GM21825 (cell line): ENCODE measurements at regions not wholly inside any gene's neighbourhood (a gene's known extent, or its start where the extent isn't known, plus 50 kb on each side); places are given as distances from the start of the nearest gene placed in this dataset.

ENCODE experiments used
- ATAC-seq: cut with Tn5 transposase; IDR thresholded peaks from one replicate; pipeline ENCODE4 v1.9.1; 2021; ENCODE audit warnings: mild to moderate bottlenecking, moderate library complexity; ENCODE audit not compliant: unreplicated experiment

DNA sequence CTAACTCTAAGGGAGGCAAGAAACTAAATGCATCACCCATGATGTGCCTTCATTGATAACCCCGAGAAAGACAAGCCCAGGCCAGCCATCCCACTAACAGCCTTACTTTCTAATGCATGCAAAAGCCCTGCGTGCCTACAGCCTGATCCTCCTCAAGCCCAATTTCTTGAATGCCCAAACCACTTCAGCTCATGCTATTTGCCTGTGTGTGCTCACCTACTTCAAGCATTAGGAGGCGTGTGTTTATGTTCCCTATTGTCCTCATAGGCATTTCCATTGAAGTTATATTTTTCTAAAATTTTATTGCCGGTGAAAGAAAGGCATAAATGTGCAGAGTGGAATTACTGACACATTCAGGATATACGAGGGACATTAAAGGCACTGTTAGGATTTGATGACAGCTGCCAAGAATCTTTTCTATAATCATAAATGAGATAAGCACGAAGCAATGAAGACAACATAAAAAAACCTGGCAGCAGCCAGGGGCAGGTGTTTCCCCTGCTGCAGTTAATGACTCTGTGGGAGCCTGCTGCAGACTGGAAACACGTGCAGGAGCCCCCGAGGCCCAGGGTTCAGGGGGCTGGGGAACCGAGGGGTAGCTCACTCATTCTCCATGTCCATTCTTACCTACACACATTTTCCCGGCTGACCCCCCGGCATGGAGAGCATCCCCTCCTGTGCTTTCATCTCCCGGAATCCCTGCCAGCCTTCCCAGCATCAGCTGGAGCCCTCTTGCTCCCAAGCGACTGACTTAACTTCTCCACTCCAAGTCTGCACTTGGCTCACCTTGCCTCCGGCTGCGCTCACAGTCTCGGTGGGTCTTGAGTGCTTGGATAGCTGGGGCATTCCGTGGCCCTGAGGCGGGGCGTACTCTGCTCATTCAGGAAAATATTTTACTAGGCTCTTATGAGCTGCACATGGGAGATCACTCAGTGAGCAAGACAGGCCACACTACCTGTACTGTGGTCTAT is 292.3 kb upstream of the SIX2 start:
- no peak for ATAC-seq

DNA sequence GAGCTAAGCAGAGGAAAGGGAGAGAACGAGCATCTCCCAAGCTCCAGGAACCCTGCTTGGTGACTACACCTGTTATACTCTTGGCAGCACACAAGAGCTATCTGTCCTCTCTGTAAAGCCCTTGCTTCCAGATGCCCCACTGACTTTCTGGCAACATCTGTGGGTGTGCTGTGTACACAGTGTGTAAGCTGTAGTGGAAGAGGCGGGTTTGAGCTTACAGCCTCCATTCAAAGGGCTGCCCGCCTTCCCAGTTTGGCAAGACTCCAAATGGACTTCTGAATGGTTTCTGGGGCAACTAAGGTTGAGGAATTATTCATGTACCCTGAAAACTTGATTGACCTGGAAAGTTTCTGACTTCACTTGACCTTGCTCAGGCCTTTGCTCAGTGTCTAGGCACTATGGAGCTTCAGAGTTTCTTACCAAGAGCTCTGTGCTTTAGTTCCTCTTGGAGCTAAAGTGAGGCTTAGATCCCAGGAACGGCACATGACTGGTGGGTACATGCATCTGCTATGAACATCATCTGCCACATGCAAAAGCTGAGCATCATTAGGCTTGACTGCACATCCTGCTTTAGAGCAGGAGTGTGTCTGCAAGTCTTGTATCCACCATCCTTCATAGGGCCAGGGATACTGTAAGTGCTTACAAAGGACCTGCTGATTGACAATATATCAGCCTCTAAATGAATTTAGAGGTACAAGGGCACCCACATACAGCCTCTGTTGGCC is 290.9 kb upstream of the SIX2 start:
- ATAC-seq, result no peak

GRCh38 chr2:45299361-45299760 is 290.1 kb upstream of the SIX2 start:
- no peak for ATAC-seq

GRCh38 chr2:45293182-45293581 is 283.9 kb upstream of the SIX2 start:
- ATAC-seq, result no peak

DNA sequence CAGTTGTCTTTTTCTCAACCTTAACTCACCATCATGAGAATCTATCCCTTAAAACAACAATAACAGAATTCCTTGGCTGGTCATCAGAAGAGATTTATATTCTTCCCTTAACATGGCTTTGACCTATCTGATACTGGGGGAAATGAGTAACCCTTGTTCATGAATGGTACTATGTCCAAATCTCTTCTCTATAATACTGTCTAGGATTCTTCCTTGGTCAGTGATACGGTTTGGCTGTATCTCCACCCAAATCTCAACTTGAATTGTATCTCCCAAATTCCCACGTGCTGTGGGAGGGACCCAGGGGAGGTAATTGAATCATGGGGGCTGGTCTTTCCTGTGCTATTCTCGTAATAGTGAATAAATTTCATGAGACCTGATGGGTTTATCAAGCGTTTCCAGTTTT is 282.0 kb upstream of the SIX2 start:
- ATAC-seq, result no peak

- no peak for ATAC-seq
Measured at GRCh38 chr2:45289997-45290709, 280.9 kb upstream of the SIX2 start.

DNA sequence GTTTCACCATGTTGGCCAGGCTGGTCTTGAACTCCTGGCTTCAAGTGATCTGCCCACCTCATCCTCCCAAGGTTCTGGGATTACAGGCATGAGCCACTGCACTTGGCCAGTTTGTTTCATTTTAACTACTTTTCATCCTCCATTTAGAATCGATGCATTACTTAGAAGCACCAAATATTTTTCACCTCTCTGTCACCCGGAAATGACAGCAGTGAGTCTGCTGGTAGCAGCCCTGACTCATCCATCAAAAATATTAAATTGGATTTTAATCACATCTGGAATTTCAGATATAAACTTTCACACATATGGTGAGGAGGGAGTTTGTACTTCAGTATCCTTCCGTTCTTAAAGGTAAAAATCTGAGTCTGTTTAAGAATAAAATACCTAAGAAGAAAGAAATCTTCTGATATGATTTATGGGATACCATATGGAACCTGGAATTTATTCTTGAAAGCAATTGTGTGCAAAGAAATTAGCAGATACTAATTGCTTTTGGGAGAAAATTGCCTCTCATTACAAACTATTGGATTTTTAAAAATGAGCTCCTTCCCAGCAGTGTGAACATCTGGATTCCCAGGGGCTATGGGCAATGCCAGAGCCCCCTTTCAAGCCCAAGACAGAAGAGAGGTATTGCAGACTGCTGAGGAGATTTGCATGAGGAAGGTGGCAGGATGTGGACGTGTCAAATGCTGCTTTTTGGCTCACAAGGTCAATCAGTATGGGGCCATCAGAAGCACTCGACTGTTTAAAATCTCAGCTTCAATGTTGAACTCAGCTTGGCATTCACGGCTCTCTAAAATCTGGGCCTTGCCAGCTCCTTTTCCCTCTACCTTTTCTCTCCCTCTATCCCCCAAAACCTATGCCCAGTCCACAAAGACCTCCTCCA is 279.5 kb upstream of the SIX2 start:
- no peak for ATAC-seq

DNA sequence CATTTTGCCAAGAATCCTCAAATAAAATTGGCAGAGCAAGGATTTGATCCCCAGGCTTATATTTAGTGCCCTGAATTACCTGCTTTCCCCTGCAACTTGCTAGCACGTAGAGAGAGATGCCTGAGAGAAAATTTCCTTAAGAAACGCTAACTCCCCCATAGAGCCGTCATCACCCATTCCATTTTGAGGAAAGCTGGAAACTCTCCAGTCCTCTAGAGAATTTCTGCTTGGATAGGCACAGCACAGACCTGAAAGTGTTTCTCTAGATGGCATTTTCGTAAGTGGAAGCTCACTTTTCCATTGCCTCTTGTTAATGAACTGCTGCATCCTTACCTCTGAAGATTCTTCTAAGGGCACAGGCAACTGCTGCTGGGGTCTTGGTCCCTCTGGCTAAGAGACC is 277.8 kb upstream of the SIX2 start:
- no peak for ATAC-seq

DNA sequence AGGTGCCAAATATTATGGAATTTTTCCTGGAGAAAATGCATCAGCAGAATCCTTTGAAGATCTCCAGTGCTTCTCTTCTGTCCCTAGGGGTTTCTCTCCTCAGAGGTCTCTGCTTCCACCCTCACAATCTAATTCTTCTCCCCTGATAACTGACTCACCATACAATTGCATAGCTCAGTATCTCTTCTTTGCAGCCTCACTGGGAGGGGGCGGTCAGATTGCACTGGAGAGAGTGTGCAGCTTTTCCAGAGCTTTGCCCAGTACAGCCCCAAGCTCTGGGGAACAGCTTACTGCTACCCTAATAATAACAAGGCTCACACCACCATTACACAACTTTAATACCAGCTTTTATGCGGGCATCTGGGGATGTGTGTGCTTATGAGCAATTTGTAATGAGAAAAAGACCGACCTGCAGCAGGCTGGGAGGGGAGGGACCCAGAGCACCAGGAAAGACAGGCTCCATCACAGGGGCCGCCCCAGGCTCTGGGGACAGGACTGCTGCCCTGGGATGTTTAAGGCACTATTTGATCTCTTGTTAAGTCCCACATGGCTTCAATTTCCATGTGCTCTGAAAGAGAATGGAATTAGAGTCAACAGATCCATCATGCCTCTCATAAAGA is 276.6 kb upstream of the SIX2 start:
- no peak for ATAC-seq

DNA sequence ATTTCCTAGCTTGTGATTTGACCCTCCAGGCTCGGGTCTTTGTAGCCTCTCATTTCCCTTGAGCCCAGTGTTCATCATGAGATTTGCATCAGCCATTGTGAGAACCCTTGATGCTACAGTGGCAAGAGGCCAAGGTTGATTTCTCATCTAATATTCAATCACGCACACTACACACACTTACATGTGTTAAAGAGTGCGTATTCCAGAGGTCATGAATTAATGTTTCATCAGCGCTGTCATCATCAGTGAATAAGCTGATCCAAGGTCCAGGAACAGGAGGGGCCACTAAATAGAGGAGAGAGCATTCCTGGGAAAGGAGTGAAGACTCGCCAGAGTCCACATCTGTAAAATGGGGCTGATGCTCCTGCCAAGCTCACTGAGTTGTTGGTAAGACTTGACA is 276.1 kb upstream of the SIX2 start:
- ATAC-seq, result no peak

GRCh38 chr2:45284621-45284995 is 275.4 kb upstream of the SIX2 start:
- ATAC-seq, result no peak

- no peak for ATAC-seq
Measured at GRCh38 chr2:45283764-45284620, 274.7 kb upstream of the SIX2 start.

- no peak for ATAC-seq
Measured at GRCh38 chr2:45282646-45283045, 273.4 kb upstream of the SIX2 start.

DNA sequence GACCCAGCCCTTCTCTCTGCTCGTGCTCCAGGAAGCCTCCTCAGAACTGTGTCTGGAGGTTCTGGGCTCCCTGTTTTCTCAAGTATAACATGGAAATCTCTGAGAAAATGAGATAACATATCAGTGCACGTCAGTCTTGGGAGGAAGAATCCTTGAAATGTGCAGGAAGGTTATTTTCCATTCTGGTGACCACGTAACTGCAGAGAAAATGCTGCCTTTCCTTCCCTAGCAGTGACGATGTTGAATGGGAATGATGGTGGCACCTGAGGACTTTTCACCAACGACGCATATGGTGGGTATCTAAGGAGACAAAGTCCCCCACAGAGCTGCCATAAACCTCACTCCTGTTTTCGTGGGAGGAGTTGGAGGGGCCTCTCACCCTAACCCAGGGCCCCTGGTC is 272.1 kb upstream of the SIX2 start:
- ATAC-seq, result no peak

GRCh38 chr2:45280794-45281193 is 271.5 kb upstream of the SIX2 start:
- ATAC-seq, result no peak

DNA sequence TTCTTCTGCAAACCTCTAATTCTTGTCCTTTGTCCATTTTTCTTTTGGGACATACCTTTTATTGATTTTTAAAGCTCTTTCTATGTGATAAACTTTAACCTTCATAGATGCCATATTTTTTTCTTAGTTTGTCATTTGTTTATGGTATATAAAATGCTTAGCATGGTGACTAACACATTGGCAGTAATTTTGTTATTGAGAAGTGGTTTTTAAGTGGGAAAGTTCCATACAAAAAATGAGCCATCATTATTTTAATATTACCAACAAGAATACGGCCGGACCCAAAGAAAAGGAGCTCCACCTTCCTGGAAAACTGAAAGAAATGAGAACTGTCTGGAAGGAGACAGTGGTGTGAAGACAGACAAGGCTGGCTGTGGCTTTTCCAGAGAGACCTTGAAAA is 270.1 kb upstream of the SIX2 start:
- ATAC-seq, result no peak

DNA sequence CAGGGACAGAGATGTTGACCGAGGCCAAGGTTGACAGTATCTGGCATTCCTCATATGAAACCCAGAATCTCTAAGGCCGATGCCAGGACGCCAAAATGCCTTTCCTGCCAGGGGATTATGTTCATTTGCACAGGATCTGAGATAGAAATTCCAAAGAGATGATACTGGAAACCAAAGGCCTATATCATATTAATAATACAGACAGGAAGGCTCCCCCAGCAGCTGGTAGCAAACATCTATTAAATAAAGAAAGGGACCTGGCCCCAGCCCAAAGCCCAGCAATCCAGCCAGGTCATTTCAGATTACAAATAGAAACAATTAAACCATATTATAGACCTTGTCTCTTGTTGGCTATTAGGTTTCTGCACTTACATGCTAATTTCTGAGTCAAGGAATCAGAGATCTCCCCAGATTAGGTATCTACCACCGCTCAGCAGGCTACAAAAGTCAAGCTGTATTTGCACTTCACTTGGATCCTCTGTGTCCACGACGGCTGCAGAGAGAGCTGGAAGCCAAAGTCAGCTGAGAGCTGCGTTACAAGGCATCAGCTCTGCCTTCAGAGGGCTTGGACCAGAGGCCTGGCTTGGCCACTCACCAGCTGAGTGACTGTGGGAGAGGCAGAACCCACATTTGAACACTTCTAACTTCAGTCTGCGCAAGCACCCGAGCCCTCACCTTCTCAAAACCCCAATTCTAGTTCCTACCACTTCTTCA is 269.3 kb upstream of the SIX2 start:
- ATAC-seq, result no peak

DNA sequence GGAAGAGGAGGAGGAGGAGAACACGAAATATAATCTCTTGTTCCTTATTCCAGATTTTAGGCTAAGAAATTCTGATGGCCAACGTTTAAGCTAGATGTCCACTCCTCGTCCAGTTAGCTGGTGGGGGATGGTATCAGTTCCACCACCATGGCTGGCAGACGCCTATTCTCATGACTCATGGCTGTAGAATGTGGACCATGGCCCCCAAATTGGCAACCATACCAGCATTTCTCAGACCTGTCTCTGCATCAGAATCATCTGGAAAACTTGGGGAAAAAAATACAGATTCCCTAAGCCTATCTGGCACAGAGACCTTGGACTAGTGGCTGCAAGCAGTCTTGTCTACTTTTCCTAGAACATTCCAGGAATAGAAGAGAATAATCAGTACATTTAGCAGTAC is 267.7 kb upstream of the SIX2 start:
- ATAC-seq, result no peak

DNA sequence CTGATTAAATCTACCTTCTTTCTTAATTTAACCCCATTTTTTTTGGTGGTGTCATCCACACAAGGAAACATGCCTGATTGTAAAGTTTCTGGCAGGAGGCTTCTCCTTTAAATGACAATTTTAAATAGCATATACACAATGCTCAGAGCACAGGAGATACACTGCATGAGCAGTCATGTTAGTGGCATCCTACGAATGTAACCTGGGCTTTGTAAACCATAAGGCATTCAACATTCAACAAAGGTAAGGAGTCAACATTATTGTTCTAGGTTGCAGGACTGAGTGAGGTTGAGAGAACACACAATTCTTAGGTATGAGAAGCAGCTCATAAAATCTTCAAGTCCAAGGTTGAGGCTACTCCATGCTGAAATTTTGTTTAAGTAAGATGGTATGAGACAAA is 266.6 kb upstream of the SIX2 start:
- no peak for ATAC-seq
